PC-9 (cell line): ENCODE measurements at regions not wholly inside any gene's neighbourhood (a gene's known extent, or its start where the extent isn't known, plus 50 kb on each side); places are given as distances from the start of the nearest gene placed in this dataset.
"Not testable (repeated sequence)": the region's sequence is repeated elsewhere in the genome, so short reads cannot be mapped to it uniquely, and the experiment has no call there.

Source experiments
- EZH2 ChIP-seq: fragments of 200-600 bp; sonication (generic); IDR thresholded peaks from 2 replicates; pipeline ENCODE4 v1.8.0; 2017; ENCODE audit warnings: antibody characterized with exemption, low read depth
- TF ChIP-seq, protein P1 (sequence below): fragments of 200-600 bp; sonication (generic); conservative IDR thresholded peaks from 2 replicates; pipeline ENCODE4 v1.6.1; 2017; ENCODE audit warnings: mixed run types, antibody characterized with exemption, mild to moderate bottlenecking, moderate library complexity

DNA sequence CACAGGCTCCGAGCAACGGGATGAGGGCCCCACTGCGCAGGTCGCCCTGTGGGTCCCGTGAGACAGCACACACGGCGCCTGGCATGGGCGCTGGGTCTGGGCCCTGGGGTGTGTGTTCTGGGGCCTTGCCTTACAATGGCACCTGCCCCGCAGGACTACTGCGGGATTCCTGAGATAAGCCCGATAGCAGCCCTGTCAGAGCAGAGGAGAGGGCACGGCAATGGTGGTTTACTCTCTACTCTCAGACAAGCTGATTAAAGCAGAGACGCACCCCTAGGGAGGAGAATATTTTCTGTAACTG, 151.1 kb downstream of the NPIPB11 start:
- TF ChIP-seq, protein P1, sequence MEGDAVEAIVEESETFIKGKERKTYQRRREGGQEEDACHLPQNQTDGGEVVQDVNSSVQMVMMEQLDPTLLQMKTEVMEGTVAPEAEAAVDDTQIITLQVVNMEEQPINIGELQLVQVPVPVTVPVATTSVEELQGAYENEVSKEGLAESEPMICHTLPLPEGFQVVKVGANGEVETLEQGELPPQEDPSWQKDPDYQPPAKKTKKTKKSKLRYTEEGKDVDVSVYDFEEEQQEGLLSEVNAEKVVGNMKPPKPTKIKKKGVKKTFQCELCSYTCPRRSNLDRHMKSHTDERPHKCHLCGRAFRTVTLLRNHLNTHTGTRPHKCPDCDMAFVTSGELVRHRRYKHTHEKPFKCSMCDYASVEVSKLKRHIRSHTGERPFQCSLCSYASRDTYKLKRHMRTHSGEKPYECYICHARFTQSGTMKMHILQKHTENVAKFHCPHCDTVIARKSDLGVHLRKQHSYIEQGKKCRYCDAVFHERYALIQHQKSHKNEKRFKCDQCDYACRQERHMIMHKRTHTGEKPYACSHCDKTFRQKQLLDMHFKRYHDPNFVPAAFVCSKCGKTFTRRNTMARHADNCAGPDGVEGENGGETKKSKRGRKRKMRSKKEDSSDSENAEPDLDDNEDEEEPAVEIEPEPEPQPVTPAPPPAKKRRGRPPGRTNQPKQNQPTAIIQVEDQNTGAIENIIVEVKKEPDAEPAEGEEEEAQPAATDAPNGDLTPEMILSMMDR = not testable (repeated sequence)
- not testable (repeated sequence) for TF ChIP-seq EZH2
